ENCODE measurements at regions not wholly inside any gene's neighbourhood (a gene's known extent, or its start where the extent isn't known, plus 50 kb on each side); places are given as distances from the start of the nearest gene placed in this dataset.

- no peaks in the 10 kb centered on the region for H3K27me3 ChIP-seq
- H3K4me1 ChIP-seq (ENCODE audit: control insufficient read depth in 1 of 2, insufficient read depth in 1 of 2, low read depth in 1 of 2, low read length in 1 of 2): no peaks in the 10 kb centered on the region
- no peaks in the 10 kb centered on the region for H3K36me3 ChIP-seq
- no peaks in the 10 kb centered on the region for H3K9me3 ChIP-seq
- no peak overlapping the region for H3K4me3 ChIP-seq (ENCODE audit: low read depth in 1 of 2, low read length in 1 of 2)
- TF ChIP-seq, protein P1, sequence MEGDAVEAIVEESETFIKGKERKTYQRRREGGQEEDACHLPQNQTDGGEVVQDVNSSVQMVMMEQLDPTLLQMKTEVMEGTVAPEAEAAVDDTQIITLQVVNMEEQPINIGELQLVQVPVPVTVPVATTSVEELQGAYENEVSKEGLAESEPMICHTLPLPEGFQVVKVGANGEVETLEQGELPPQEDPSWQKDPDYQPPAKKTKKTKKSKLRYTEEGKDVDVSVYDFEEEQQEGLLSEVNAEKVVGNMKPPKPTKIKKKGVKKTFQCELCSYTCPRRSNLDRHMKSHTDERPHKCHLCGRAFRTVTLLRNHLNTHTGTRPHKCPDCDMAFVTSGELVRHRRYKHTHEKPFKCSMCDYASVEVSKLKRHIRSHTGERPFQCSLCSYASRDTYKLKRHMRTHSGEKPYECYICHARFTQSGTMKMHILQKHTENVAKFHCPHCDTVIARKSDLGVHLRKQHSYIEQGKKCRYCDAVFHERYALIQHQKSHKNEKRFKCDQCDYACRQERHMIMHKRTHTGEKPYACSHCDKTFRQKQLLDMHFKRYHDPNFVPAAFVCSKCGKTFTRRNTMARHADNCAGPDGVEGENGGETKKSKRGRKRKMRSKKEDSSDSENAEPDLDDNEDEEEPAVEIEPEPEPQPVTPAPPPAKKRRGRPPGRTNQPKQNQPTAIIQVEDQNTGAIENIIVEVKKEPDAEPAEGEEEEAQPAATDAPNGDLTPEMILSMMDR (IDR thresholded peaks at IDR 0.05): no peak
- H3K27ac ChIP-seq: no peak overlapping the region
Observed at GRCh38 chr4:180207921-180208320, 2035.3 kb upstream of the TENM3 start.

DNA sequence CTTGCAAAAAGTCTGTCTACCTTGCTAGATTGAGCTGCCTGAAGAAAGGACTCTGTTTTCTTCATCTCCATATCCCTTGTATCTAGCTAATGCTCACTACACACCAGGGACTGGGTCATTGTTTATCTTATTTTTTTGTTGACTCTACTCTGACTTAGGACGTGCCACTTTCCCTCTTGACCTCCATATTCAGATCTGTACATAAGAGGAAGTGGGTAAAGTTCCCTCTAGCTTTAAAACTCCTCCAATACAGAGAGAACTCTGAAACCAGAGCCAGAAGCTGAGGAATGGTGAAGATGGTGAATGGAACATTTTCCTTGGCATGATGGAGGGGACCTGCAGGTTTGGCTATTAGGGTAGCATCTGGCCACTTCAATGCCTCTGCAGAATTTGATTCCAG lies 2026.1 kb upstream of the TENM3 start:
- Histone ChIP-seq H3K9me3 (no peaks in the 10 kb centered on the region), H3K36me3 (no peaks in the 10 kb centered on the region), H3K4me3 (ENCODE audit: low read depth in 1 of 2, low read length in 1 of 2) (no peak overlapping the region), H3K4me1 (ENCODE audit: control insufficient read depth in 1 of 2, insufficient read depth in 1 of 2, low read depth in 1 of 2, low read length in 1 of 2) (no peaks in the 10 kb centered on the region), H3K27ac (no peak overlapping the region), H3K27me3 (no peaks in the 10 kb centered on the region)
- TF ChIP-seq, protein P1 (IDR thresholded peaks at IDR 0.05): no peak

DNA sequence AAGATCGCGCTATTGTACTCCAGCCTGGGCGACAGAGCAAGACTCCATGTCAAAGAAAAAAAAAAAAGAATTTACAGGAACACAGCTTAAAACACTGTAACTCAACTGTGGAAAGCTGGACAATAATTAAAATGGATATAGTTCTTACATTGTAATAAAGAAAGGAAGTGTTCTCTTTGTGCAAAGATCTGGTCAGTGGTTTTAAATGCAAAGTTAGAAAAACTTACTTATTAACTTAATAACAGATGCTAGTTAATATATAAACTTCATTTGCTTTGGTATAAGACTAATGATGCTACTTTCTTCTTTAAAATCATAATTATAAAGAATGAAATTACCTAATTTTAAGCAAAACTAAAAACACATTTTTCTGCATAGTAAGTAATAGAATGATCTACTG lies 2024.1 kb upstream of the TENM3 start:
- no peaks in the 10 kb centered on the region for H3K9me3 ChIP-seq
- H3K27ac ChIP-seq: no peak overlapping the region
- H3K36me3 ChIP-seq: no peaks in the 10 kb centered on the region
- no peaks in the 10 kb centered on the region for H3K27me3 ChIP-seq
- TF ChIP-seq, protein P1 (IDR thresholded peaks at IDR 0.05): no peak
- no peak overlapping the region for H3K4me3 ChIP-seq (ENCODE audit: low read depth in 1 of 2, low read length in 1 of 2)
- no peaks in the 10 kb centered on the region for H3K4me1 ChIP-seq (ENCODE audit: control insufficient read depth in 1 of 2, insufficient read depth in 1 of 2, low read depth in 1 of 2, low read length in 1 of 2)

DNA sequence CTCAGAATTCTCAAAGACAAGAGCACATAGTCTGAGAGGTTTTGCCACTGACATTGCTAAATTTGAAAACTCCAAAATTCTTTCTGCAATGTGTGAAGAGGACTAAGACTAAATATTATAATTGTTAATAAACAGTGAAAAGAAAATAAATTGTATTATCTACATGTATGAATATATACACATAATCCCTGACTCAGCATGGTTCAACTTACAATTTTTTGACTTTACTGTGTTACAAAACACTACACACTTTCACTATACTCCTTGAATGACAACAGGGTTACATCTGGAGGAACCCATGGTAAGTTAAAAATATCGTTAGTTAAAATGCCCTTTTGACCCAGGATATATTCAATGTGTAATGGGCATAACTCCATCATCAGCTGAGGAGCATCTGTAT lies 2017.2 kb upstream of the TENM3 start:
- H3K4me1 ChIP-seq (ENCODE audit: control insufficient read depth in 1 of 2, insufficient read depth in 1 of 2, low read depth in 1 of 2, low read length in 1 of 2): no peaks in the 10 kb centered on the region
- TF ChIP-seq, protein P1 (IDR thresholded peaks at IDR 0.05): no peak
- H3K4me3 ChIP-seq (ENCODE audit: low read depth in 1 of 2, low read length in 1 of 2): no peak overlapping the region
- no peaks in the 10 kb centered on the region for H3K9me3 ChIP-seq
- H3K36me3 ChIP-seq: no peaks in the 10 kb centered on the region
- H3K27me3 ChIP-seq: no peaks in the 10 kb centered on the region
- no peak overlapping the region for H3K27ac ChIP-seq

DNA sequence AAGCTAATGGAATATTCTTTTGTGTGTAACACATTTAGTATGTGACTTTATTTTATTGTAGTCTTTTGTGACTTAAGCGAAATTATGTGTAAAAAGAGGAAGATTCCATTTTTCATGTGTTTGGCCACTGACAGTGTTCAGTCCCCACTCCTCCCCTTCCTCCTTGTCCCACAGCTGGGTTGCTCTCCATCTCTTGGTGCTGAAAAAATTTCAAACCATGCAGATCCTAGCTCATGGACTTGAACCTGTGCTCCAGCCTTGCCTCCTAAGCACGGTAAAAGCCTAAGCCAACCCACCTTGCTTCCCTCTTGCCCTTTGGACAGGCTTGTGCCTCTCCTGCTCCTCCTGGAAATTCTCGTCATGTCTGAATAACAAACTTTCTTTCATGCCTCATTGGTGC lies 2008.5 kb upstream of the TENM3 start:
- no peaks in the 10 kb centered on the region for H3K27me3 ChIP-seq
- no peak overlapping the region for H3K27ac ChIP-seq
- TF ChIP-seq, protein P1 (IDR thresholded peaks at IDR 0.05): no peak
- H3K4me1 ChIP-seq (ENCODE audit: control insufficient read depth in 1 of 2, insufficient read depth in 1 of 2, low read depth in 1 of 2, low read length in 1 of 2): no peaks in the 10 kb centered on the region
- H3K4me3 ChIP-seq (ENCODE audit: low read depth in 1 of 2, low read length in 1 of 2): no peak overlapping the region
- H3K36me3 ChIP-seq: no peaks in the 10 kb centered on the region
- no peaks in the 10 kb centered on the region for H3K9me3 ChIP-seq

DNA sequence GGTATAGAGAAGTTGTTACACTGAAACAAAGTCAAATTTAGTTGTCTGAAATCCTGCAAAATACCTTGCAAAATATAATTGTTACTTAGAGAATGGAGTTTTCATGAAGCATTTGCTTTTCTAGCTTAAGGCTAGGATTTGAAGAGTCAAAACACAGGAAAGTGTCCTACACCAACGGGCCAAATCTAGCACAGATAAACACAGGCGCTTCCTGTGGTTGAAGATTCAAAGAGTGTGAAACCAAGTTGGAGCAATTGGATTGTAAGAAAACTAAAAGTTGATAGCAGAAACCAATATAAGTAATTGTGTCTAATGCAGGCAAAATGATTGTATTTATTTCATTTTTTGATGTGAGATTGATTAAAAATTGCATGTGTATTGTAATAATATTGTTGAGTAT lies 2002.5 kb upstream of the TENM3 start:
- Histone ChIP-seq H3K27ac (no peak overlapping the region), H3K9me3 (no peaks in the 10 kb centered on the region), H3K27me3 (no peaks in the 10 kb centered on the region), H3K4me1 (ENCODE audit: control insufficient read depth in 1 of 2, insufficient read depth in 1 of 2, low read depth in 1 of 2, low read length in 1 of 2) (no peaks in the 10 kb centered on the region), H3K36me3 (no peaks in the 10 kb centered on the region), H3K4me3 (ENCODE audit: low read depth in 1 of 2, low read length in 1 of 2) (no peak overlapping the region)
- TF ChIP-seq, protein P1 (IDR thresholded peaks at IDR 0.05): no peak
